Erythroblast (primary cell): ENCODE measurements at regions not wholly inside any gene's neighbourhood (a gene's known extent, or its start where the extent isn't known, plus 50 kb on each side); places are given as distances from the start of the nearest gene placed in this dataset.

ENCODE experiments used
- GATA1 ChIP-seq: IDR thresholded peaks from 2 replicates; pipeline ENCODE4 v1.6.1; 2011; ENCODE audit warnings: low read depth, mild to moderate bottlenecking, control low read depth, low read length, moderate library complexity
- POLR2A ChIP-seq: IDR thresholded peaks from 2 replicates; pipeline ENCODE4 v1.6.1; 2011; ENCODE audit warnings: mild to moderate bottlenecking, low read length

GRCh38 chr2:188751816-188752215 lies 222.4 kb upstream of the COL3A1 start:
- TF ChIP-seq POLR2A (no peak), GATA1 (no peak)
